HCT116 (cell line): ENCODE measurements at regions not wholly inside any gene's neighbourhood (a gene's known extent, or its start where the extent isn't known, plus 50 kb on each side); places are given as distances from the start of the nearest gene placed in this dataset.

Experiments
- ATAC-seq: fragments of 200-7000 bp; cut with Tn5 transposase; 2 replicates; pipeline ENCODE4 v1.9.1; 2020; ENCODE audit warnings: mild to moderate bottlenecking, moderate library complexity
- BruUV-seq: library from RNA; stranded (reverse); fragments of 400-500 nt; replicated peaks from 2 replicates; lab custom pipeline; 2021; lab: Mats Ljungman, UMichigan
- CTCF ChIA-PET: fragments of 300-600 bp; sonication (Branson Sonifier 250); formaldehyde crosslinking; loops from one replicate; lab custom pipeline; 2021; ENCODE audit warnings: antibody characterized with exemption; lab: Charles Lee
- POLR2A ChIA-PET: fragments of 300-600, 350-600 bp; sonication (Branson Sonifier 250); formaldehyde crosslinking; loops from one replicate; lab custom pipeline; 2021; ENCODE audit warnings: antibody characterized with exemption; lab: Charles Lee
- RAD21 ChIA-PET, 2 experiments: fragments of 300-600 bp; sonication (Branson Sonifier 250); formaldehyde crosslinking; loops; one replicate each; lab custom pipeline; 2023; ENCODE audit warnings: low total read pairs in 2 of 2; ENCODE audit not compliant: uncharacterized antibody in 2 of 2, unreplicated experiment in 2 of 2, low non-redundant PET in 1 of 2; lab: Charles Lee
- DNase-seq: peaks from one replicate; pipeline ENCODE4 v3.0.0-alpha.2; 2010; ENCODE audit warnings: low read depth, low spot score
- H2AFZ ChIP-seq: fragments of 200-600 bp; shearing (Covaris generic), sonication (generic); 2 replicates; pipeline ENCODE4 v1.6.1; 2017; ENCODE audit warnings: low read depth, mixed run types, mixed read lengths, antibody characterized with exemption, low read length; ENCODE audit not compliant: poor library complexity, severe bottlenecking
- H3K27ac ChIP-seq: 2 replicates; pipeline ENCODE4 v1.5.1; 2012; ENCODE audit warnings: low read depth, low read length
- H3K27me3 ChIP-seq: fragments of 200-600 bp; sonication (generic); 2 replicates; pipeline ENCODE4 v1.6.1; 2016; ENCODE audit warnings: mixed run types, low read length, mixed read lengths; ENCODE audit not compliant: insufficient read depth
- H3K36me3 ChIP-seq, 2 experiments: fragments of 200-500 bp in 1 of 2; fragments of 200-600 bp in 1 of 2; sonication (Bioruptor generic) in 1 of 2; sonication (generic) in 1 of 2; 2 replicates each; pipeline versions ENCODE4 v1.5.1 to v1.6.1; 2014 to 2016; ENCODE audit warnings: low read length in 2 of 2, inconsistent platforms in 1 of 2, mixed read lengths in 1 of 2, mixed run types in 1 of 2; ENCODE audit not compliant: insufficient read depth in 2 of 2, control insufficient read depth in 1 of 2
- H3K4me1 ChIP-seq, 2 experiments: fragments of 200-600 bp in 1 of 2; sonication (generic) in 1 of 2; 2 replicates each; pipeline versions ENCODE4 v1.5.1 to v1.6.1; 2012 to 2017; ENCODE audit warnings: low read length in 2 of 2, inconsistent platforms in 1 of 2, mild to moderate bottlenecking in 1 of 2, mixed read lengths in 1 of 2, mixed run types in 1 of 2, moderate library complexity in 1 of 2; ENCODE audit not compliant: insufficient read depth in 2 of 2, control insufficient read depth in 1 of 2
- H3K4me2 ChIP-seq: fragments of 200-600 bp; sonication (generic); 2 replicates; pipeline ENCODE4 v1.6.1; 2017; ENCODE audit warnings: mixed run types, low read length, mixed read lengths
- H3K4me3 ChIP-seq, 2 experiments: fragments of 200-600 bp in 1 of 2; sonication (generic) in 1 of 2; replicated peaks in 1 of 2; 2 replicates each; pipeline ENCODE4 v1.5.1; 2011 to 2016; ENCODE audit warnings: low read length in 2 of 2, control low read depth in 1 of 2, low read depth in 1 of 2, mild to moderate bottlenecking in 1 of 2, mixed read lengths in 1 of 2, mixed run types in 1 of 2
- H3K79me2 ChIP-seq: fragments of 200-600 bp; sonication (generic); 2 replicates; pipeline ENCODE4 v1.6.1; 2017; ENCODE audit warnings: mild to moderate bottlenecking, mixed run types, low read length, moderate library complexity, mixed read lengths; ENCODE audit not compliant: insufficient read depth
- H3K9ac ChIP-seq: fragments of 200-600 bp; sonication (generic); 2 replicates; pipeline ENCODE4 v1.6.1; 2016; ENCODE audit warnings: low read length, mixed read lengths
- H3K9me2 ChIP-seq: fragments of 200-600 bp; sonication (generic), shearing (Covaris generic); 2 replicates; pipeline ENCODE4 v1.6.1; 2017; ENCODE audit warnings: mixed run types, mild to moderate bottlenecking, moderate library complexity; ENCODE audit not compliant: insufficient read depth
- H3K9me3 ChIP-seq, 2 experiments: fragments of 200-500 bp in 1 of 2; fragments of 200-600 bp in 1 of 2; sonication (Bioruptor generic) in 1 of 2; sonication (generic) in 1 of 2; 2 replicates each; pipeline ENCODE4 v1.6.1; 2014 to 2017; ENCODE audit warnings: low read length in 2 of 2, mixed read lengths in 2 of 2, inconsistent platforms in 1 of 2, low read depth in 1 of 2, mild to moderate bottlenecking in 1 of 2, mixed run types in 1 of 2, moderate library complexity in 1 of 2; ENCODE audit not compliant: control insufficient read depth in 1 of 2, insufficient read depth in 1 of 2
- H4K20me1 ChIP-seq: fragments of 200-600 bp; sonication (generic), shearing (Covaris generic); 2 replicates; pipeline ENCODE4 v1.6.1; 2017; ENCODE audit warnings: mixed run types, mild to moderate bottlenecking, moderate library complexity; ENCODE audit not compliant: insufficient read depth
- CBX3 ChIP-seq: IDR thresholded peaks from 2 replicates; pipeline ENCODE4 v1.6.1; 2012; ENCODE audit warnings: low read depth
- CEBPB ChIP-seq: IDR thresholded peaks from 2 replicates; pipeline ENCODE4 v1.6.1; 2012; ENCODE audit warnings: low read depth
- EGR1 ChIP-seq: IDR thresholded peaks from 2 replicates; pipeline ENCODE4 v1.6.1; 2012; ENCODE audit warnings: low read depth
- ELF1 ChIP-seq: IDR thresholded peaks from 2 replicates; pipeline ENCODE4 v1.6.1; 2012; ENCODE audit warnings: low read depth, borderline replicate concordance
- EZH2 ChIP-seq: fragments of 200-600 bp; sonication (generic); IDR thresholded peaks from 2 replicates; pipeline ENCODE4 v1.6.1; 2017; ENCODE audit warnings: antibody characterized with exemption, mixed run types
- EZH2phosphoT487 ChIP-seq: fragments of 200-600 bp; IDR thresholded peaks from 2 replicates; pipeline ENCODE4 v1.6.1; 2018; ENCODE audit warnings: antibody characterized with exemption, borderline replicate concordance
- FOSL1 ChIP-seq: IDR thresholded peaks from 2 replicates; pipeline ENCODE4 v1.6.1; 2012; ENCODE audit warnings: low read depth
- POLR2AphosphoS5 ChIP-seq: IDR thresholded peaks from 2 replicates; pipeline ENCODE4 v1.6.1; 2011; ENCODE audit warnings: mild to moderate bottlenecking, low read depth, low read length, moderate library complexity
- RAD21 ChIP-seq: IDR thresholded peaks from 2 replicates; pipeline ENCODE4 v1.6.1; 2012; ENCODE audit warnings: low read depth, mild to moderate bottlenecking
- SIN3A ChIP-seq: IDR thresholded peaks from 2 replicates; pipeline ENCODE4 v1.6.1; 2012; ENCODE audit warnings: low read depth
- SP1 ChIP-seq: IDR thresholded peaks from 2 replicates; pipeline ENCODE4 v1.6.1; 2012; ENCODE audit warnings: low read depth
- SRF ChIP-seq: IDR thresholded peaks from 2 replicates; pipeline ENCODE4 v1.6.1; 2012; ENCODE audit warnings: low read depth
- YY1 ChIP-seq: IDR thresholded peaks from 2 replicates; pipeline ENCODE4 v1.6.1; 2011; ENCODE audit warnings: low read length, low read depth, moderate library complexity, mild to moderate bottlenecking; ENCODE audit not compliant: insufficient replicate concordance; ENCODE audit errors: extremely low read depth
- ZFX ChIP-seq: fragments of 450-650 bp; IDR thresholded peaks from 2 replicates; pipeline ENCODE4 v1.6.1; 2017
- ZNF274 ChIP-seq: fragments of 200-500 bp; sonication (Bioruptor generic); IDR thresholded peaks from 2 replicates; pipeline ENCODE4 v1.6.1; 2014; ENCODE audit warnings: mild to moderate bottlenecking, low read depth, low read length, inconsistent platforms
- intact Hi-C: fragments of 100-400 bp; cut with micrococcal nuclease; formaldehyde crosslinking; loops from 2 replicates; pipeline ENCODE4 v1.10.0; 2022
- TF ChIP-seq, protein P1 (sequence below): IDR thresholded peaks from 2 replicates; pipeline ENCODE4 v1.6.1; 2012
- TF ChIP-seq, protein P2 (sequence below), 3 experiments: fragments of 200-600 bp in 1 of 3; sonication (generic) in 1 of 3; IDR thresholded peaks in 2 of 3; conservative IDR thresholded peaks in 1 of 3; 2 replicates each; pipeline ENCODE4 v1.5.1; 2012 to 2017; ENCODE audit warnings: low read depth in 2 of 3, low read length in 2 of 3, antibody characterized with exemption in 1 of 3, borderline replicate concordance in 1 of 3, control low read depth in 1 of 3, mild to moderate bottlenecking in 1 of 3, mixed read lengths in 1 of 3, mixed run types in 1 of 3, moderate library complexity in 1 of 3; ENCODE audit not compliant: insufficient read depth in 1 of 3
- TF ChIP-seq, protein P3 (sequence below): IDR thresholded peaks from 2 replicates; pipeline ENCODE4 v1.6.1; 2012

DNA sequence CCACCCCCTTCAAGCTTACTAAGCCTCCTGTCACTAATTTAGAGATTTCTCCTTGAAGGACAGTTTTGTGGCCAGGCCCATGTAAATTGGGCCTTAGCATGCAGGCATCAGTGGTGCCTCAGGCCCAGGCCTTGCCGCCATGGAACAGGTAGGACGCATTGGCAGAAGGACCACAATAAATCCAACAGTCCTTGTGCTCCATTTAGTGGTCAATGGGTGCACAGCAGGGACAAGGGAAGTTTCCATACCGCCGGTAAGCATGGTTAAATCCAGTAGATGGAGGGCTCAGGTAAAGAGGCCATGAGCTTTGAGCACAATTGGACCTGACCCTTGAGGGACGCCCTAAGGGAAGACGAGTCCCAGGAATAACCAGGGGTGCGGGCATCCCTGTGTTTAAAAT lies 97.3 kb downstream of the UGT2B28 start:
- H3K79me2 ChIP-seq = no peaks in the 10 kb centered on the region
- intact Hi-C loops = no loop called here
- ATAC-seq = no peak
- no peak for TF ChIP-seq YY1
- TF ChIP-seq, all 23 proteins: peak for 0
- Histone ChIP-seq H2AFZ (no peak overlapping the region), H3K9ac (no peak overlapping the region), H3K27me3 (no peaks in the 10 kb centered on the region), H4K20me1 (no peaks in the 10 kb centered on the region), H3K9me2 (no peaks in the 10 kb centered on the region), H3K4me1 (no peaks in the 10 kb centered on the region), H3K9me3 (no peaks in the 10 kb centered on the region), H3K36me3 (no peaks in the 10 kb centered on the region), H3K27ac (no peak overlapping the region), H3K4me3 (no peak overlapping the region), H3K4me2 (no peak overlapping the region)
- no peak for DNase-seq
- POLR2A ChIA-PET = no interaction called here
- no TSS peak for BruUV-seq
- RAD21 ChIA-PET = no interaction called here
- CTCF ChIA-PET = no interaction called here

DNA sequence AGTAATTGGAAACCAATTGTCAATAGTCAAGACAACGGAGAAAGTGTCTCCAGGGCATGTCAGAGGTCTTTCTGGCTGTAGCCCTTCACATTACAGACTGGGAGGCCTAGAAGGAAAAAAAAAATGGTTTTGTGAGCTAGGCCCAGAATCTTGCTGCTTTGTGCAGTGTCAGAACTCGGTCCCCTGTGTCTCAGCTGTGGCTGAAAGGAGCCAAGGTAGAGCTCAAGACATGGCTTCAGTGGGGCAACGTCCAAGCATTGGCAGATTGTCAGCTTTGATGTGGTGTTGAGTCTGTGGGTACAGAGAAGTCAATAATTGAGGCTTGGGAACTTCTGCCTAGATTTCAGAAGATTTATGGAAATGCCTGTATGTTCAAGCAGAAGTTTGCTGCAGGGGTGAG lies 103.0 kb downstream of the UGT2B28 start:
- H3K9ac ChIP-seq = no peak overlapping the region
- intact Hi-C loops = loop anchor here (5.0 kb wide), 1 partner anchor 161 kb away; no protein-coding TSS in a partner anchor
- ATAC-seq (no peak), DNase-seq (no peak)
- BruUV-seq = no TSS peak
- H3K9me2 ChIP-seq = 0 out of 2 replicates have a peak, but pooled peaks cover 2% of the 10 kb centered on the region
- H3K4me2 ChIP-seq = no peak overlapping the region
- ChIA-PET RAD21 (no interaction called here), CTCF (no interaction called here), POLR2A (no interaction called here)
- H3K4me1 ChIP-seq = no peaks in the 10 kb centered on the region
- no peak overlapping the region for H3K27ac ChIP-seq
- no peaks in the 10 kb centered on the region for H3K27me3 ChIP-seq
- no peaks in the 10 kb centered on the region for H3K9me3 ChIP-seq
- no peak overlapping the region for H3K4me3 ChIP-seq
- no peaks in the 10 kb centered on the region for H3K36me3 ChIP-seq
- no peaks in the 10 kb centered on the region for H4K20me1 ChIP-seq
- no peak overlapping the region for H2AFZ ChIP-seq
- H3K79me2 ChIP-seq = no peaks in the 10 kb centered on the region
- TF ChIP-seq EGR1 = no peak
- no peak for TF ChIP-seq EZH2phosphoT487
- no peak for TF ChIP-seq ZFX
- TF ChIP-seq CEBPB = no peak
- TF ChIP-seq, protein P1, sequence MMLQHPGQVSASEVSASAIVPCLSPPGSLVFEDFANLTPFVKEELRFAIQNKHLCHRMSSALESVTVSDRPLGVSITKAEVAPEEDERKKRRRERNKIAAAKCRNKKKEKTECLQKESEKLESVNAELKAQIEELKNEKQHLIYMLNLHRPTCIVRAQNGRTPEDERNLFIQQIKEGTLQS = no peak
- no peak for TF ChIP-seq POLR2AphosphoS5
- TF ChIP-seq, protein P2, sequence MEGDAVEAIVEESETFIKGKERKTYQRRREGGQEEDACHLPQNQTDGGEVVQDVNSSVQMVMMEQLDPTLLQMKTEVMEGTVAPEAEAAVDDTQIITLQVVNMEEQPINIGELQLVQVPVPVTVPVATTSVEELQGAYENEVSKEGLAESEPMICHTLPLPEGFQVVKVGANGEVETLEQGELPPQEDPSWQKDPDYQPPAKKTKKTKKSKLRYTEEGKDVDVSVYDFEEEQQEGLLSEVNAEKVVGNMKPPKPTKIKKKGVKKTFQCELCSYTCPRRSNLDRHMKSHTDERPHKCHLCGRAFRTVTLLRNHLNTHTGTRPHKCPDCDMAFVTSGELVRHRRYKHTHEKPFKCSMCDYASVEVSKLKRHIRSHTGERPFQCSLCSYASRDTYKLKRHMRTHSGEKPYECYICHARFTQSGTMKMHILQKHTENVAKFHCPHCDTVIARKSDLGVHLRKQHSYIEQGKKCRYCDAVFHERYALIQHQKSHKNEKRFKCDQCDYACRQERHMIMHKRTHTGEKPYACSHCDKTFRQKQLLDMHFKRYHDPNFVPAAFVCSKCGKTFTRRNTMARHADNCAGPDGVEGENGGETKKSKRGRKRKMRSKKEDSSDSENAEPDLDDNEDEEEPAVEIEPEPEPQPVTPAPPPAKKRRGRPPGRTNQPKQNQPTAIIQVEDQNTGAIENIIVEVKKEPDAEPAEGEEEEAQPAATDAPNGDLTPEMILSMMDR (IDR thresholded peaks at IDR 0.05 in 2 of 3, conservative IDR thresholded peaks at IDR 0.05 in 1 of 3; ENCODE audit: borderline replicate concordance in 1 of 3, insufficient read depth in 1 of 3, low read depth in 2 of 3, low read length in 2 of 3) = no peak
- no peak for TF ChIP-seq CBX3
- no peak for TF ChIP-seq SP1
- TF ChIP-seq SRF = no peak
- no peak for TF ChIP-seq FOSL1
- TF ChIP-seq EZH2 = no peak
- no peak for TF ChIP-seq RAD21
- TF ChIP-seq, protein P3, sequence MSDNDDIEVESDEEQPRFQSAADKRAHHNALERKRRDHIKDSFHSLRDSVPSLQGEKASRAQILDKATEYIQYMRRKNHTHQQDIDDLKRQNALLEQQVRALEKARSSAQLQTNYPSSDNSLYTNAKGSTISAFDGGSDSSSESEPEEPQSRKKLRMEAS = no peak
- no peak for TF ChIP-seq ZNF274
- no peak for TF ChIP-seq ELF1
- no peak for TF ChIP-seq SIN3A
